GM21576 (cell line): ENCODE measurements at regions not wholly inside any gene's neighbourhood (a gene's known extent, or its start where the extent isn't known, plus 50 kb on each side); places are given as distances from the start of the nearest gene placed in this dataset.
"Not testable (repeated sequence)": the region's sequence is repeated elsewhere in the genome, so short reads cannot be mapped to it uniquely, and the experiment has no call there.

Experiments
- ATAC-seq: cut with Tn5 transposase; IDR thresholded peaks from one replicate; pipeline ENCODE4 v1.9.1; 2021; ENCODE audit warnings: mild to moderate bottlenecking, moderate library complexity; ENCODE audit not compliant: unreplicated experiment

DNA sequence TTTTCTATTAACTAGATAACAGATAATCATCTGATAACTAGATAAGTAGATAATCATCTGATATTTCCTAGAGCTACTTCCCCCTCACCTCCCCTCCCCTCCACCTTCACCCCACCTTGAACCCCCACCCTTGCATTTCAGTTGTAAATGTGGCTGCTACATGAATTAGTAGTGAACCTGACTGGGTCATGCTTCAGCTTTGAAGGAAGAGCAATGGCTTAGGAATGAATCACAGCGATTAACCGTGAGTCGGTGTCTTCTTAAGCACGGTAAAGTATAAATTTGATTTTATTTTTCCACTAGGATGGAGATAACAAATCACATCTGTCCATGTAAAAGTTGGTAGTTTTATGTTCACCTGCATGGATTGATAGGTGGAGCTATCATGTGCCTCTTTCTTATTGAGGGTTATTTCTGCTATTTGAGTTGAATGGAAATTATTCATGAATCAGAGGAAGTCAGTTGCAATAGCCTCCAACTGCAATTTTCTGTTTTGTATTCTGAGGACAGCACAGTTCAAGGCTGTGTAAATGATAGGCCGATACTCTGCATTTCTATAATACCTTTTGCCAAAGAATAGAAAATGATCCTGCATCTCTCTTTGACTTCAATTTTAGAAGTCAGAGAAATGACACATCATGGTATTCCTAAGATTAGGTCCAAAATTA, 235.0 kb downstream of the PTGER3 start:
- ATAC-seq, result no peak

DNA sequence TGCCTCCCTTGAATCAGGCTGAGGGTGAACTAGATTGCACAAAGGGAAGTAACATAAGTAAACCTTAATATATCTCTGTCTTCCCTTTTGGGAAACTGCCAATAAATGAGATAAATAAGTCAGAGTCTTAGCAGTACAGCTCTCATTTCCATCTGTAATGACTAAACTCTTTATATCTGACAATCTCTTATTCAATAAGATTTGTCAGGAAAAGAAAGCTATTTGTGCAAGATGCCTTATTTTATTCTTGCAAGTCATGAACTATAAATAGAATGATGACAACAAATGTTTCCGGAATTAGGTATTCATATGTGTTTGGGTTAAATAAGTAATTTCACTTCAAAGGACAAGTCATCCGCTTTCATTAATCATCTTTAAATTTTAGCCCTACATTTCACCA, 229.2 kb downstream of the PTGER3 start:
- ATAC-seq, result no peak

DNA sequence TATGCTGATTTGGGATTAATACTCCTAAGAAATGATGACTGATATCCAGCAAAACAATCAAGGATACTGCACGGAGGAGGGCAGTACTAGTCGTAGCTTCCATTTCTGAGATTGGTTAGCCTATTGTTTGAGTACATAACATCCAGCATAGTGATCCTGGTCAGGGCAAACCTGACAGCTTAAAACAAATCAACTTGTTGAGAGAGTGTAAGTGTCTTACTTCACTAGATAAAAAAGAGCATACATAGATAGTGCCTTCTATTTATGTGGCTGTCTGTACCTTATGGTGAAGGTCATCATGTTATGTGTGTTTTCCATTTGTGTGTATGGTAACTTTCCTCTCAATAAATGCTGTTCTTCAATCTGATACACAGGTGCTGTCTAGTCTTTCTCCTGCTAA, 228.4 kb downstream of the PTGER3 start:
- no peak for ATAC-seq

DNA sequence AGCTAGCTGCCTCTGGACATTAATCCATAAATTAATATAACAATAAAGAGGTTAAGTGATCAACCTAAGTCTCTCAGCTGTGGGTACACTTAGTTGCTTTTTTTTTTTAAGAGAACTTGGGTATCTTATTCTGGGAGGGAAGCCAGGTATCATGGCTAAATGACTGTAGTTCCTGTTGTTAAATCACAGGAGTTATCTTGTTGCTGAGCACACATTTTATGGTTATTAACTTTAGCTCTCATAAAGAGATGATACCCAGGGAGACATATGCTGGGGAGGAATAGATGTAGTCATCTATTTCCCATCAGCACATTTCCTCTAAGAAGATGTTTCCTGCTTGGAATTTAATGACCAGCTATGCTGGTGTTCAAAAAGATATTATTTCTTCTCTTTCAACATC, 227.8 kb downstream of the PTGER3 start:
- ATAC-seq, result no peak

DNA sequence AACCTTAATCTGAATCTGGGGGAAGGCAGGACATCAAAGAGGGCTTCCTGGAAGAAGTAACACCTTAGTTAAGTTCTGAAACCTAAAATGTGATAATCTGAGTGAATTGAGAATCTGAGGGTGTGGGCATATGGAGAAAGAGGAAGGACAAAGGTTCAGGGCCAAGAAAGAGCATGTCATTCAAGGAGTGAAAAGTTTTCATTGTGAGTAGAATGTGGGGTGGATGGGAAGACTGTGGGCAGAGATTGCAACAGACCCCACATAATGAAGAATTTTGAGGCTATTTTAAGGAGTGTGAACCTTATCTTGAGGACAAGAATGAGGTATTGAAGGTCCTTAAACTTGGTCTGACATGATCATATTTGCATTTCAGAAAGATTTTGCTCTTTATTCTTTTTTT, 227.2 kb downstream of the PTGER3 start:
- ATAC-seq, result no peak

DNA sequence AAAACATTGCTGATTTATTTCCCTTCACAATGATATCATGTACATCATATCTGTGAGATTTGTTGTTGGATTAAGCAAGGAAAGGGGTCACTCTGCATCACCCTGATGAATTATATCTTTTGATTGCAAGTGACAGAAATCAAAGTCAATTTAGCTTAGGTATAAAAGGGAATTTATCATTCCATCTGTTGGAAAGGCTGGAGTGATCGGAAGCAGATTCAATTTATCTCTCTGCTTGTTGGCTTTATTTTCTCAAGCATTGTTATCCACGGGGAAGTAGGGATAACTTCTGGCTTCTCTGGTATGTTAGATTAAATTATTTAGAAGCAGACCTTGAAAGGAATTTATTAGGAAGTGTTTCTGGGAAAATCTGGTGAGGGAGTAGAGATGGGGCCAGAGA, 226.6 kb downstream of the PTGER3 start:
- no peak for ATAC-seq

DNA sequence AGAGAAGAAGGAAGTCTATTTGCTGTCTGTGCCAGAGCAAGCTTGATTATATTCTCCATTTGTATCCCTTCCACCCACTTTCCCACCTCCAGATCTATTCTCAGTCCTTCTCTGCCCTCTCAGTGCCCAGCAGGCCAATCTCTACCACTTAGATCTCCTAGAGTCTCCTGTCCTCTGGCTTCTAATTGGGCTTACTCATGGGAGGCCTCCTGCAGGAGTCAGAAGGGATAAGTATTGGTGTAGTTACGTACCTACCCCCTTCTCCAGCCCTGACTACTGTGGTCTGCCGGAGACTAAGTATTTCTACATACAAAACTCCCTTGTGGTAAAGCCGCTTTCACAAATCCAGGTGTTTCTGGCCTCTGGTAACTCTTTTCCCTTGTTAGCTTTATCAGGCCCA, 221.2 kb downstream of the PTGER3 start:
- ATAC-seq, result no peak

DNA sequence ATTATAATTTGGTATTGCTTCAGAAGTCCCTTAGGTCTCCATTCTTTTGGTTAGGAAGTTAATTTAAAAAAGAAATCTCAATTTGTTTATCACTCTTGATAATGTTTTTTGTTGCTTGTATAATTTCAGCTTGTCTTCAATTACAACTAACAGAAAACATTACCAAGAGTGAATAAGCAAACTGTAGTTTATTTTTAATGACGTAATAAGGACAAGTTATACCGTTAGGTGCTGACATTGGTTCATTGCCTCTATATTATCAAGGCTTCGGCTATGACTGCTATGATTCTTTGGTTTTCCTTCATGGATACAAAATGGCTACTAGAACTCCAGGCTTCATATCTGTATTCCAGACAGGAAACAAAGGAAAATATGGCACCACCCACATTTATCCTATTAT, 220.6 kb downstream of the PTGER3 start:
- ATAC-seq, result no peak

DNA sequence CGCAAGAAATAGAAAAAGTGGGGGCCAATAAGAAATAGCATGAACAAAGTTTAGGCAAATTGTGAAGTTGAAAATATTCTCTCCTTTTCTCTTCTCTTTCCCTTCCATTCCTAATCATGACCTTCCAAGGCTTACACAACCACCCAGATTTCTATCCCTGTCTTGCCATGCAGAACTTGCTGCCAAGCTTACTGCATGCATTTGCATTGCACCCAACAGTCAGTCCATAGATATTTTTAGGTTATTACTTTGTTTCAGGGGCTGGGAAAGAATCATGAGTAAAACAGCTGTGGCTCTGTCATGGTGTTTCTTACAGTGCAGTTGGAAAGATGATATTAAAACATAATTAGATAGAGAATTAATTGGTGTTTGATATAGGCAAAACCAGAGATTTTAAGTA, 219.4 kb downstream of the PTGER3 start:
- ATAC-seq, result no peak

DNA sequence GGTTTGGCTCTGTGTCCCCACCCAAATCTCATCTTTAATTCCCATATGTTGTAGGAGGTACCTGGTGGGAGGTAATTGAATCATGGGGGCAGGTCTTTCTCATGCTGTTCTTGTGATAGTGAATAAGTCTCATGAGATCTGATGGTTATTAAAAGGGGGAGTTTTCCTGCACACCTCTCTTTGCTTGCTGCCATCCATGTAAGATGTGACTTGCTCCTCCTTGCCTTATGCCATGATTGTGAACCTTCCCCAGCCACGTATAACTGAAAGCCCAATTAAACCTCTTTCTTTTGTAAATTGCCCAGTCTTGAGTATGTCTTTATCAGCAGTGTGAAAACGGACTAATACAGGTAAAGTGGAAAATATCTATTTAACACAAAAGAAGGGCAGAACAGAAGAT, 213.3 kb downstream of the PTGER3 start:
- not testable (repeated sequence) for ATAC-seq

DNA sequence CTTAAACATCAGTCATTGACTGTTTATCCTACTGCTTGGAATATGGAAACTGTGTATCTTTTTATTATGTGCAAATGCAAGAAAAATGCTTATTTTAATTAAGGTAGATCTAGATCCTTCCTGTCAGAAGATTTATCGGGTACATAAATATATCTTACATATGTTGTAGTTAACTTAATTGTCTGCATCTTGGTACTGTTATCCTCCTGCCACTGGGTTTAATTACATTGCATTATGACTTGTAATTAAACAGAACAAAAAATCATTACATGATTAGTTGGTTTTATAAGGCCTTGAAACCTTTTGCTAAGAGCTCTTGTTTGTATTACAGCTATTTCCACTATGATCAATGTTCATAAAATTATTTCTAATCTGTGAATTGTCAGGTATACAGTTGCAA, 211.2 kb downstream of the PTGER3 start:
- no peak for ATAC-seq

DNA sequence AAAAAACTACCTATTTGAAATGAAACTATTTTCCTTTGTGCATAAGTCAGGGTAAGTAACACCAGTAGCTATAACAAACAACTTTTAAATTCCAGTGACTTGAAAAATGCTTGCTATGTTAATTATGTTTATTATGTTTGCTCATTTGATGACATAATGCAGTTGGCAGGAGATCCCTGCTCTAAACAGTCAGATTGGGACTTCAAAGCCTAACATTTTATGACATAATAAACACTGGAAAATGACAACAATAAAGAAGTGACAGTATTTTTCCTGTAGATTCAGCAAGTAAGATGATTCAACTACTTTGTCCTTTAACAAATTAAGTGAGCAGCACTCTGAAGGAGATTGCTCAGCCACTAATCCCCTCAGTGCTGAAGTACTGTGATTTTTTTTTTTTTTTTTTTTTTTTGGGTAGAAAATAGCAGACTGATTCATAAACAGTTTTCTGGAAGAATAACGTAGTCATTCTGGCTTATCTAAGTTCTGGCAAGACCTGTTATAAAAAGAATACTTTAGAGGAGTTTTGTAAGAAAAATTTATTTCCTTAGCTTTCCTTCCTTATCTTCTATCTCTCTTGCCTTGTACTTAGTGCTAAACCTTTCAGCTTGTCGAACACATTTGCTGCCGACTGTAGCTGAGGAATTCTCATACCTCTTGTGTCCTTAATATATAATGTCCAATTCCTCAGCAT, 207.2 kb downstream of the PTGER3 start:
- no peak for ATAC-seq

DNA sequence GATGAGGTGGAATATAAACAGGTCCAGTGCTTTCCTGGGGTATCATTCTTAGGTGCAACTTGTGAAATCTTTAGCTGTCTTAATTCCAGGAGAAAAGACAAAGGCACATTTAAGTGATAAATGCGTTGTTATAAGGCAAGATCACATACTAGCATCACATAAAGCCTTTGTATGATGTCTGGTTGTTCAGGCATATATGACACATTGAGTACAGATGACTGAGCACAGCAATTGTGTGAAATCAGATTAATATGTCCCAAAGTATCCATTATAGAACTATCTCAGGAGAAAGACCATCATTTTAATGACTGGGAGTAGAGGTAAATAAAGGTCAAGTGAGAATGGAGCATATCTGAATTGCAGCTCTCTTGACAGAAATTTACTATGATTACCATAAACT, 205.1 kb downstream of the PTGER3 start:
- no peak for ATAC-seq

DNA sequence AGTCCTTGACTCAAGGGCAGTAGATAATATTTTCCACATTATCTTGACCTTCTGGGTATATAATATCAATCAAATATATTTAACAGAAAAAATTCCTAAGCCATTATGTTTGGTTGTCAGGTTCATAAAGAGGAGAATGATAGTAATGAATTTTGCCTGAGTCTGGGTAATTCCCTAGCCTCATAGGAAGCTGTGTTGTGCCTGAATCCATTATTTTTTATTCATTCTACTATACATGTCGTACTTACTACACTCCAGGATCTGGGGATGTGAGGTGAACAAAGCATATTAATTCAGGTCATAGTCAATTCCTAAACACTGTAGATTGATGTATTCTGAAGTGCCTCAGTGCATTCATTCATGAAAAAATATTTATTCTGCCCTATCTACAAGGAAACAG, 204.2 kb downstream of the PTGER3 start:
- no peak for ATAC-seq

DNA sequence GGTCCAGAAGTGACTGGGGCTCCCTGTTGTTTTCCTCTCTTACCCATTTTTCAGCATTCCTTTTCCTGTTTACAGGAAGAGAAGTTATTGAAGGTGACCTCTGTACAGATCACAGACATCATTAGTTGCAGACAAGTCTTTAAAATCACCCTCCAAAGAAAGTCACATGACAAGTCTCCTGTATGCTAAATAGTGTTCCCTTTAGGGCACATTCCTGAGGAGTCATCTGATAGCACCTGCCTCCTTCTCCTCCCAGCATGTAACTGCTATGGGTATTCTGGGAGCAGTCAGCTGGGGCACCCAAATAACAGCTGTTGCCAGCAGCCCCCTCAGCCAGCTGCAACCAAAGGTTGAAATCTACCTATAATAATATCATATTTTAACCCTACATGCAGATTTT, 200.6 kb downstream of the PTGER3 start:
- no peak for ATAC-seq

DNA sequence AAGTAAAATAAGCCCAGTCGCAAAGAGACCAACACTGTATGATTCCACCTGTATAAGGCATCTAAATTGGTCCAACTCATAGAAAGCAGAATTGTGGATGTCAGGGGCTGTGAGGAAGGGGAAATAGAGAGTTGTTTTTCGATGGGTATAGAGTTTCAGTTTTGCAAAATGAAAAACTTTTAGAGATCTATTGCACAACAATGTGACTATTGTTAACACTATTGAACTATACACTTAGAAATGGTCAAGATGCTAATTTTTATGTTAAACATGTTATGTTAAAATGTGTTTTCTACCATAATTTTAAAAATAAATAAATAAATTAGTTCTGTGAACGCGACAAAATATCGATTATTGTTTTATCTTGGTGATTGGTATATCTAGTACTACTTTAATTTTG, 192.4 kb downstream of the PTGER3 start:
- ATAC-seq, result no peak

DNA sequence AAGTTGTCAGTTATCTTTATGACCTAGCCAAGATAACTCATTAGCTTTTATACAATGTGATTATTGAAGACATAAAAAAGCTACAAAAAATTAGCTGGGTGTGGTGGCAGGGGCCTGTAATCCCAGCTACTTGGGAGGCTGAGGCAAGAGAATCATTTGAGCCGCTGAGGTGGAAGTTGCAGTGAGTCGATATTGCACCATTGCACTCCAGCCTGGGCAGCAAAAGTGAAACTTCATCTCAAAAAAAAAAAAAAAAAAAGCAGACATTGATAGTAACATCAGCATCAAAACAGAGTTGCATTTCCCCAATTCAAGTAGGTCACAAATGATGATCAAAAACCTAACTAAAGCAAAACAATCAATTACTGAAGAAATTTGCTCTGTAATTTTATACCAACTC, 191.4 kb downstream of the PTGER3 start:
- no peak for ATAC-seq

DNA sequence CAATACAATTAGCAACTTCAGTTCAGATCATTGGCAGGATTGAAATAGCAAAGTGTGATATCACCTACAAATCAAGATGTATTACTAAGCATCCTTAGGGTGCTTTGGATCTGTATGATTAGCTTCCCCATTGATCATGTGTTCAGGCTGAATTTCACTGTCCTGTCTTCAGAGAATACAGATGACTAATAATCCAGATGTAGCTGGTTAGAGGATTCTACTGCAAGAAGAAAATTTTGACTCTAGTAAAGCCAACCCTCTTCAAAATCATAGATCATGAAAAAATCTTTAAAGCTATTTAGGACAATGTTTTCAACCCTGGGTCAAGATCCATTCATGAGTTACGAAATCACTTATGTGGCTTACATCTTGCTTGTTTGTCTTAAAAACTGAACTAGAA, 184.4 kb downstream of the PTGER3 start:
- no peak for ATAC-seq

DNA sequence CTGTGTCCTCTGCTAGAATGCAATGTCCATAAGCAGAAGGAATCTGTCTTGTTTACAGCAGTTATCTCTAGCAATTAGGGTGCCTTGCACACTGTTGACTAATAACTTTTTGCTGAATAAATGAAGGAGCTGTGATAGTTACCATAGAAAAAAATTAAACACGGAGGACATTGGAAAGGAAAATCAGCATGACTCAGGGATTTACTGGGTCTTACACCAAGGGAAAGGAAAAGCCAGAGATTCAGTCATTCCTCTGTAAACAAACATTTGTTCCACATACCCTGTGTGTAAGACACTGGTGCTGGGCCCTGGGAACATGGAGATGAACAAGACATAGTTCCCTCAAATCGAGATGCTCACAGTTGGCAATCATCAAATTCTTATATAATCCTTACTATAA, 183.3 kb downstream of the PTGER3 start:
- ATAC-seq, result no peak

DNA sequence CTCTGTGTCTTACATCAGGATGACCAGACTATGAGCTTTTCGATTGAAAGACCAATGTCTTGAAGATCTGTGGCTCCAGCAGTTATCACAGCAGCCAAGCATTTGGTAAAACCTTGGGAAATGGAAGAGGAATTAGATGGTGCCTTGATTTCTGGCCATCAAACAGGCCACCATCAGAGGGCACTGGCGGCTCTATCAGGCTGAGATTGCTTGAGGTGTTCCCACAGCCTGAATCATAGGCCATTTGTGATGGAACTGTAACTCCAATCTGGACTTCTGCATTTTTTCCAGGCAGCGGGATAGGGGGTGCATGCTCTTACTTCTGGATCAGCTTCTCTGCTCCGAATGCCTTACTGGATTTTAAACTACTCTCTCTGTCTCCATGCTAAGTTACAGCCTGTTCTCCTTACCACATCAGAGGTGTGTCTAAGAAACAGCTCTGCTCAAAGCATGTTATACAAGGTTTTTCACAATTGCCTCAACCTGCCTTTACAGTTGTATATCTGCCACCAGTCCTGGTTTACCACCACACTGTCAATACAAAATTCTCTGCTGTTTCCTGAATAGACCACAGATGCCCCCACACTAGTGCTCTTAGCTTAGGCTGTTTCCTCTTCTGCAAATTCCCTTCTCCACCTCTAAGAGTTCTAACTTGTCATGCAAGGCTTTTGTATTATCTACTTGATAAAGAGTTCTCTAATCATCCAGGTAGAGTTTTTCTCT, 180.9 kb downstream of the PTGER3 start:
- ATAC-seq, result no peak

DNA sequence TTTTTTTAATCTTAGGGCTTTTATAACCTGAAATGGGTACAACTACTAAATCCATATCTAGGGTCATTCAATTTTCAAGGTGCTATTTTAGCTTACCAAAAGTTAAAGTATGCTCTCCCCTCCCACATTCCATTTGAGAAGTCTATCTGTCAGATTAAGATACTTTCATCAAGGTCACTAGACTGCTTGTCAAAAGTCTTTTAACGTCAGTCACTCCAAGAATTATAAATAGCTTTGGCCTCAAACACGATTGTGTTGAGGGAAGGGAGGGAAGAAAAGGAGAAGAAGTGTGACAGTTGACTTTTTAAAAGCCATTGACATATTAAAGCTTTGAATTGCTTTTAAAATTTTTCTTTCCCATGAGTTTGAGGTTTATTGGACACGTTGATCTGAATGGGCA, 175.8 kb downstream of the PTGER3 start:
- ATAC-seq, result no peak

DNA sequence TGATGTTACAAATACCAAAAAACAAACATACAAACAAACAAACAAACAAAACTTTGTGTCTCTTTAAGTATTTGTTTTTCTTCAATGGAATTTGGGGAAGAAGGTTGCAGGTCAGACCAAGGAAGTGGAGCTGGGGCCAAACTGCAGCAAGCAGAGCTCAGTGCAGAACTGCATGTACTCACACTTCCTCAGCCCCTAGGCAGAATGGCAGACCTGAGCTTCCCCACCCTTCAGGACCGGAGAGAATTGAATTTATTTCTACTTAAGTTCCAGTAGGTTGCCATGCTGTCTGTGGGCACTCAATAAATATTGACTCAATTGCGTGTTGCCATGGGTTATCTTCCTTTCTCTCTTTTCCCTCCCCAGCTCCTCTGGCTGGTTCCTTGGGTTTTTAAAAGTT, 173.6 kb downstream of the PTGER3 start:
- ATAC-seq, result no peak
